ENCODE measurements at regions not wholly inside any gene's neighbourhood (a gene's known extent, or its start where the extent isn't known, plus 50 kb on each side); places are given as distances from the start of the nearest gene placed in this dataset.

- TF ChIP-seq SIRT6 (IDR thresholded peaks at IDR 0.05; ENCODE audit: low read length) = no peak
- Histone ChIP-seq H3K23me2 (ENCODE audit: low read depth, low read length) (no peaks in the 10 kb centered on the region), H3K4me2 (ENCODE audit: insufficient read depth in 1 of 2, low read depth in 2 of 2, low read length in 2 of 2) (no peak overlapping the region), H3K4me1 (replicated peaks in 1 of 4; ENCODE audit: control insufficient read depth in 3 of 4, insufficient read depth in 4 of 4, low read length in 3 of 4) (no peaks in the 10 kb centered on the region), H3K79me1 (ENCODE audit: low read depth, low read length) (no peaks in the 10 kb centered on the region), H4K91ac (replicated peaks; ENCODE audit: insufficient read length, low read length) (no peak overlapping the region), H3K27me3 (replicated peaks in 1 of 4; ENCODE audit: control insufficient read depth in 3 of 4, extremely low read depth in 1 of 4, insufficient read depth in 3 of 4, low read length in 3 of 4) (no peaks in the 10 kb centered on the region), H4K20me1 (replicated peaks in 1 of 2; ENCODE audit: control insufficient read depth in 1 of 2, insufficient read depth in 2 of 2, low read length in 2 of 2) (no peaks in the 10 kb centered on the region), H3K9ac (replicated peaks in 1 of 4; ENCODE audit: extremely low read depth in 1 of 4, low read depth in 3 of 4, low read length in 3 of 4) (no peak overlapping the region), H3K27ac (ENCODE audit: low read depth, low read length) (no peak overlapping the region), H3K23ac (ENCODE audit: insufficient read length) (no peak overlapping the region), H2AFZ (ENCODE audit: low read length) (no peak overlapping the region), H4K8ac (ENCODE audit: extremely low read depth, insufficient read depth, low read length) (no peak overlapping the region), H3K79me2 (ENCODE audit: control insufficient read depth in 1 of 2, insufficient read depth in 2 of 2, low read length in 2 of 2) (no peaks in the 10 kb centered on the region), H3K9me3 (ENCODE audit: insufficient read depth in 2 of 2, low read depth in 1 of 2, low read length in 1 of 2) (no peaks in the 10 kb centered on the region), H3K4me3 (ENCODE audit: extremely low read depth in 1 of 4, insufficient read depth in 2 of 4, low read depth in 3 of 4, low read length in 4 of 4) (no peak overlapping the region), H2BK12ac (ENCODE audit: low read depth, low read length) (no peak overlapping the region), H3K4ac (replicated peaks; ENCODE audit: insufficient read length, low read depth, low read length) (no peak overlapping the region), H3K14ac (ENCODE audit: insufficient read length) (no peak overlapping the region), H2BK5ac (ENCODE audit: low read depth, low read length) (no peak overlapping the region), H2AK5ac (ENCODE audit: low read depth, low read length) (no peak overlapping the region), H3K36me3 (ENCODE audit: control insufficient read depth in 2 of 4, insufficient read depth in 4 of 4, low read length in 3 of 4) (no peaks in the 10 kb centered on the region), H2BK20ac (ENCODE audit: low read length) (no peak overlapping the region), H2BK120ac (replicated peaks; ENCODE audit: low read depth, low read length) (no peak overlapping the region), H3K18ac (ENCODE audit: extremely low read depth, low read length) (no peak overlapping the region), H4K5ac (ENCODE audit: insufficient read length, low read depth, low read length) (no peak overlapping the region), H2BK15ac (ENCODE audit: low read length) (no peak overlapping the region), H3K56ac (replicated peaks; ENCODE audit: insufficient read length, low read depth, low read length) (no peak overlapping the region)
- WGBS, 2 experiments (ENCODE audit: extremely low coverage in 1 of 2, insufficient coverage in 1 of 2, insufficient read length in 1 of 2, insufficient replicate concordance in 2 of 2, low coverage in 1 of 2, low lambda C conversion rate in 2 of 2, missing lambda C conversion rate in 1 of 2) = 91% methylated on average over 3 of the region's 5 CpGs; no CpG with 5 or more reads in 1 of the 2 experiments
- FAIRE-seq (no peak), DNase-seq (ENCODE audit: low read depth in 1 of 2, low spot score in 2 of 2) (no peak)
- ChIA-PET POLR2A (ENCODE audit: partially characterized antibody) (no interaction called here), CTCF (ENCODE audit: partially characterized antibody) (no interaction called here)
Measured at GRCh38 chr10:120684226-120684625, 166.9 kb upstream of the WDR11 start.

Measured in H1 (cell line).